Kidney epithelial cell (primary cell): ENCODE measurements at regions not wholly inside any gene's neighbourhood (a gene's known extent, or its start where the extent isn't known, plus 50 kb on each side); places are given as distances from the start of the nearest gene placed in this dataset.

Source experiments
- DNase-seq: peaks from one replicate; pipeline ENCODE4 v3.0.0-alpha.2; 2010; ENCODE audit warnings: low read depth
- H3K27me3 ChIP-seq: 2 replicates; pipeline ENCODE4 v1.6.0; 2011; ENCODE audit warnings: low read length; ENCODE audit not compliant: control insufficient read depth, insufficient read depth
- H3K36me3 ChIP-seq: 2 replicates; pipeline ENCODE4 v1.5.1; 2011; ENCODE audit warnings: low read length; ENCODE audit not compliant: control insufficient read depth, insufficient read depth
- H3K4me3 ChIP-seq: 2 replicates; pipeline ENCODE4 v1.5.1; 2011; ENCODE audit warnings: low read depth, mild to moderate bottlenecking, control low read depth, low read length
- TF ChIP-seq, protein P1 (sequence below): IDR thresholded peaks from 2 replicates; pipeline ENCODE4 v1.5.1; 2011; ENCODE audit warnings: mild to moderate bottlenecking, moderate library complexity, low read length, control low read depth, inconsistent platforms; ENCODE audit not compliant: insufficient read depth, poor library complexity, severe bottlenecking

DNA sequence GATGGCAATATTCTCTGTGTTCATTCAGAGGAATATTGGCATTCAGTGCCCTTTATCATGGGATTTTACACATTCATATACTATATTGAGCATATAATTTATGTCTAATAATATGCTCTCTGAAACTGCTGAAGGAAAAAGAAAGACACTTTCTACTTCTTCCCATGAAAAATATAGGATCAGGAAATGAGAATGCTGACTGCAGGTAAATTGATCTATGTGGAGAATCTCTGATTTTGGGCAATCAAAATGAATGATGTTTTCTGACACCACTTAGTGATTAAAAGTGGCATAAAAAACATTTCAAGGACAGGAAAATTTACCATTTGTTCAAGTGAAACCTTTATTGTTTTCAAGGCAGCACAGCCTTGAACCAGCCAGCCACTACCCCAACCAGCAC, 260.1 kb upstream of the STXBP5 start:
- DNase-seq = no peak
- no peak overlapping the region for H3K4me3 ChIP-seq
- TF ChIP-seq, protein P1, sequence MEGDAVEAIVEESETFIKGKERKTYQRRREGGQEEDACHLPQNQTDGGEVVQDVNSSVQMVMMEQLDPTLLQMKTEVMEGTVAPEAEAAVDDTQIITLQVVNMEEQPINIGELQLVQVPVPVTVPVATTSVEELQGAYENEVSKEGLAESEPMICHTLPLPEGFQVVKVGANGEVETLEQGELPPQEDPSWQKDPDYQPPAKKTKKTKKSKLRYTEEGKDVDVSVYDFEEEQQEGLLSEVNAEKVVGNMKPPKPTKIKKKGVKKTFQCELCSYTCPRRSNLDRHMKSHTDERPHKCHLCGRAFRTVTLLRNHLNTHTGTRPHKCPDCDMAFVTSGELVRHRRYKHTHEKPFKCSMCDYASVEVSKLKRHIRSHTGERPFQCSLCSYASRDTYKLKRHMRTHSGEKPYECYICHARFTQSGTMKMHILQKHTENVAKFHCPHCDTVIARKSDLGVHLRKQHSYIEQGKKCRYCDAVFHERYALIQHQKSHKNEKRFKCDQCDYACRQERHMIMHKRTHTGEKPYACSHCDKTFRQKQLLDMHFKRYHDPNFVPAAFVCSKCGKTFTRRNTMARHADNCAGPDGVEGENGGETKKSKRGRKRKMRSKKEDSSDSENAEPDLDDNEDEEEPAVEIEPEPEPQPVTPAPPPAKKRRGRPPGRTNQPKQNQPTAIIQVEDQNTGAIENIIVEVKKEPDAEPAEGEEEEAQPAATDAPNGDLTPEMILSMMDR = no peak
- no peaks in the 10 kb centered on the region for H3K36me3 ChIP-seq
- H3K27me3 ChIP-seq = no peaks in the 10 kb centered on the region

GRCh38 chr6:146944809-146945208, 259.4 kb upstream of the STXBP5 start:
- no peaks in the 10 kb centered on the region for H3K27me3 ChIP-seq

GRCh38 chr6:146946559-146946958, 257.7 kb upstream of the STXBP5 start:
- TF ChIP-seq, protein P1 = no peak
- no peak overlapping the region for H3K4me3 ChIP-seq
- DNase-seq = no peak
- H3K27me3 ChIP-seq = no peaks in the 10 kb centered on the region
- no peaks in the 10 kb centered on the region for H3K36me3 ChIP-seq

More at GRCh38 chr6:146944809-146945208, 259.4 kb upstream of the STXBP5 start:
- TF ChIP-seq, protein P1 = no peak
- DNase-seq = no peak
- Histone ChIP-seq H3K36me3 (no peaks in the 10 kb centered on the region), H3K4me3 (no peak overlapping the region)

DNA sequence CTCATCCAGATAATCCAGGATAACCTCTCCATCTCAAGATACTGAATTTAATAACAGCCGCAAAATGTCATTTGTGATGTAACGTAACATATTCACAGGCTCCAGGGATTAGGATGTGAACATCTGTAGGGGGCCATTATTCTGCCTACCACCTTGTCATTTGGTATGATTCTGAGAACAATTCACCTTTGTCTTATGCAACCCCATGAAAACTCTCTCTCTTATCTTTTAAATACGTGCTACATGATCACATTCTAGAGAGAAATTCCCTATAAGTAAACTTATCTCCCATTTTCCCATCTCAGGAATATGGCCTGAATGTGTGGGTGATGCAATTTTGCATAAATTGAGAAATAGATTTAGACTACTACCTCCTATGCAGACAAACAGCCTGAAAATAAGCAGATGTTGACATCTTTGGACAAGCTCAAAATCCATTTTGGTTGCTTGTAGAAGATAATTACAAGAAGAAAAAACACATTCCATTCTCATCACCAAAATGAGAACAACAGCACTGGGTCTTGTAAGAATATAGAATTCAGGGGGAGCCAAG, 255.4 kb upstream of the STXBP5 start:
- TF ChIP-seq, protein P1 = no peak
- no peak overlapping the region for H3K4me3 ChIP-seq

GRCh38 chr6:146949425-146949824, 254.8 kb upstream of the STXBP5 start:
- TF ChIP-seq, protein P1 = no peak
- Histone ChIP-seq H3K27me3 (no peaks in the 10 kb centered on the region), H3K36me3 (no peaks in the 10 kb centered on the region), H3K4me3 (no peak overlapping the region)
- no peak for DNase-seq

More for the DNA sequence above, 255.4 kb upstream of the STXBP5 start:
- no peak for DNase-seq
- Histone ChIP-seq H3K27me3 (no peaks in the 10 kb centered on the region), H3K36me3 (no peaks in the 10 kb centered on the region)

DNA sequence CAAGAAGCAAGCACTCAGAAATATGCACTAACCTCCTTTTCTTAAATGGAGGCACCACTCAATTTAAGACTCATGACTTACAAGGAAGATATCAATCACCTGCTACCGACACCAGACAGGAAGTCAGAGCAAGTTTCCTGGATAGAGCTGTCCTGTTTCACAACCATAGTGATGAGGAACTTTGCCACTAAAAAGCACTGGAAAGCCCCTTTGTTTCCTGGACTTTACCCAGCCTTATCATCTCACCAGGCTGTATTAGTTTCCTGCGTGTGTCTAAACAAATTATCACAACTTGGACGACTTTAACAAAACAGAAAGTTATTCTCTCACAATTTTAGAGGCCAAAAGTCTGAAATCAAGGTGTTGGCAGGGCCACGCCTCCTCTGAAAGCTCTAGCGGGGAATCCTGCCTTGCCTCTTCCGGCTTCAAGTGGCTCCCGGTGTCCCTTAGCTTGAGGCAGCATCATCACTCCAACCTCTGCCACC, 253.8 kb upstream of the STXBP5 start:
- H3K36me3 ChIP-seq = no peaks in the 10 kb centered on the region
- no peaks in the 10 kb centered on the region for H3K27me3 ChIP-seq
- TF ChIP-seq, protein P1 = no peak
- no peak overlapping the region for H3K4me3 ChIP-seq
- no peak for DNase-seq
